GM12873 (cell line): ENCODE measurements at regions not wholly inside any gene's neighbourhood (a gene's known extent, or its start where the extent isn't known, plus 50 kb on each side); places are given as distances from the start of the nearest gene placed in this dataset.

Source experiments
- CTCF ChIP-seq: IDR thresholded peaks from 2 replicates; pipeline ENCODE4 v1.5.1; 2012; ENCODE audit warnings: low read depth, mild to moderate bottlenecking, moderate library complexity, low read length, control low read depth; ENCODE audit not compliant: insufficient read depth; ENCODE audit errors: missing control alignments

- TF ChIP-seq CTCF, result no peak
Observed at GRCh38 chr15:39202641-39203040, 378.2 kb upstream of the THBS1 start.

DNA sequence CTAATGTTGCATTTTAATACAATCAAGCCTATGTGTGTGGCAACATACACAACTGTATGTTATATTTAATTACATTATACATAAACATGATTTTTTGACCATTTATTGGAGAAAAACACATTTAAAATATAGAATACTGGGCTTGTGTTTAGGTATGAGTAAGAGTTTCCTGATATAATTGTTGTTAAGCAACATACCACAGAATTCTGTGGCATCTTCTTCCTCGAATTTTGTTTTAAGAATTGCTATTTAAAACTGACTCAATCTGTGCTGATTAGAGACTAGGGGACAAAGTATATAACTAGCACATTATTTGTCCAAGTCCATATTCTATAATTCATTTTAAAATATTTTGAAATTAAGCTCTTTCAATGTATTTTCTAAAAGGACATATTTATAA lies 376.8 kb upstream of the THBS1 start:
- TF ChIP-seq CTCF, result no peak

- TF ChIP-seq CTCF, result no peak
Observed at GRCh38 chr15:39205081-39205480, 375.8 kb upstream of the THBS1 start.

- no peak for TF ChIP-seq CTCF
Observed at GRCh38 chr15:39205506-39206371, 375.1 kb upstream of the THBS1 start.

DNA sequence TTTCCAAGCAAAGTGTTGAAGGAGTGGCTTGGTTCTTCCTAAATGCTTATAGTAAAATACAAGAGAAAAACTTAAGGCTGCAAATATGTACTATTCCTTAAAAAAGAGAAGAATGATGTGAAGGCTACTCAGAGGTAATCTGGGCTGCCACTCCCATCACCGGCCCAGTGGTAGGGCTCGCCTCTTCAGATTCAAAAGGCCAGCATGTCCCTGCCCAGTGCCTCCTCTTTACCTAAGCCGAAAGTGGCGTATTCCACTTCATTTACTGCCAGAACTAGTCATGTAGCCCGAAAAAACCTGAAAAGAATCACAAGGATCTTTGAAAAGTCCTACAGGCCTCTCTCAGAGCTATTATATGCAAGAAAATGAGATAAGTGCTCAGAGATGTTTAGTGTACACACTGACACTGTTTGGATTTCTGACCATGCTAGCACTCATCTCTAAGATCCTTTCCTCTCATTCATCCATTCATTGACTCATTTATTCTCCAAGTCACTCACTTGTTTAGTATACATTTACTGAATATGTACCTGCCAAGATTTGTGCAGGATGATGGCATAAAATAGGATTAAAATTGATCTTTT lies 373.3 kb upstream of the THBS1 start:
- no peak for TF ChIP-seq CTCF

DNA sequence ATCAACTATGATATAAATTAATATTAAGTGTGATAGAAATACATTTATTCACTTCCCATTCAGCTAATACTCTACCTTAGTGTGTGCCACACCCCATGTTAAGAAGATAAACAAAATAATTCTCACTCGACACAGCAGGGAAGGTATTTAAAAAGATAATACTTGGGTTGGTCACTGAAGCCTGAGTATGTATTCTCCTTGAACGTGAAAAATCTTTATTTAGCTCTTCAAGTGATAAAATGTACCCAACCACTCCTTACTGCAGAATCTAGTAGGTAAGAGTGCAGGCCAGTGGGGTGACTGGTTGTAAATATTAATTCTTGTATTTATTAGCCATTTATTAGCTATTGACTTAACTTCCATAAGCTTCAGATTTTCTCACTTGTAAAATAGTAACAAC lies 372.7 kb upstream of the THBS1 start:
- no peak for TF ChIP-seq CTCF

DNA sequence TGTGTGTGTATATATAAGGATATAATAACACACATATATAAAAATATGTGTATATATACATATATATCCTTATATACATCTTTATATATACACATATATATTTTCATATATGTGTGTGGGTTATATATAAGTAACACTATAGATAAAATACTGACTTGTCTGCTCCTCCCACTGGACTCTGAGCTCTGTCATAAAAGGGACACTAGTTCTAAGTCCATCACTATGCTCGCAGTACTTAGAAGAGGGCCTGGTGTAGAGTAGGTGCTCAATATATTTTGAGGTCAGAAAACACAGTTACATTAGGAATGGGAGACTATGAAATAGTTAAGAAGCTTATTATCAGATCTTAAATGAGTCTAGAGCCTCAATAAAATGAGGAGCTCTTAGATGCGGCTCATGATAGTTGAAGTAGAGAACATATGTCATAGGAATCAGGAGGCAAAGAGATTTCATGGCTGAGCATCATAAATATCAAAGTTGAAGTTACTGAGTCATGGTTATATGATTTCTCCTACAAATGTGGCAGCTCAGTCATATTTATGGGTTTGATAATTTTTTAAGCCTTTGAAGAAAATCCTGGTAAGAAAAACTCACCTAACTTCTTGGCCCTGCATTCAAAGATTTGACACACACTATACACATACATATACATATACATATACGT lies 371.2 kb upstream of the THBS1 start:
- no peak for TF ChIP-seq CTCF
